UCSD-AML1 (cell line): ENCODE measurements at regions not wholly inside any gene's neighbourhood (a gene's known extent, or its start where the extent isn't known, plus 50 kb on each side); places are given as distances from the start of the nearest gene placed in this dataset.
"Not testable (repeated sequence)": the region's sequence is repeated elsewhere in the genome, so short reads cannot be mapped to it uniquely, and the experiment has no call there.

ENCODE experiments used
- DNase-seq: peaks from one replicate; lab custom pipeline; 2025; ENCODE audit not compliant: unreplicated experiment; lab: John Stamatoyannopoulos, UW

- no peak for DNase-seq
These were observed 266.4 kb downstream of the CXCL12 start for GRCh38 chr10:44118500-44118899.

DNA sequence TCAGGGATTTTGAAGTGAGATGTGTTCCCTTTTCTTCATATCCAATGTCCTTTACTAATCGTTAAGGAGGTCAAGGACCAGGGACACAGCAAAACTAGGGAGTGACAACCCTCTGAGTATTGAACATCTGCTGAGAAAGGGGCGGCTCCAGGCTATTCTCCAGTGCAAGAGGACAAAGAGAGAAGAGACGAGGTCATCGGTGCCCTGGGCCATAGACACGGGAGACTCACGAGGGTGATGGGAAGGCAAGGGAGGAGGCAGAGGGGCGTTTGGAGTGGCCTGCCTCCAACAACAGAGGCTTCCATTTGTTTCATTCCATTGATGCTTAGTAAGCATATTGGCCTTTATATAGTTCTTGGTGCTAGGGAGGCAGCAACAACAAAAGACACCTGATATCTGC, 268.4 kb downstream of the CXCL12 start:
- no peak for DNase-seq

DNA sequence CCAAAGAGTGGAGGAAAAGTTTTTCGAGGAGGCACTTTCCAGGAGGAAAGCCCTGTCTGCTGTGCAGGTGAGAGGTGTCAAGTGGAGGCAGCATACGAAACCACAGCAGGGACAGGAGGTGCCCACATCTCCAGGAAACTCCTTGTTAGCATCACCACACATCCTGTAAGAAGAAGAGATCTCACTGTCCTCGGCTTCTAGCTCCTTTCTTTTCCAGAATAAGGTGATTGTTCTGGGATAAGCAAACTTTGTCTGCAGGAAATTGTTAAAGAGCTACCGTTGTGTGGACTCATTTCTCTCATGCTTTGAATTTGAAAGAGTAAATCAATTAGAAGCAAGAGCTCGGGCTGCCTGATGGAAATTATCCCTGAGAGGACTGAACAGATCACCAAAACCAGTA, 269.4 kb downstream of the CXCL12 start:
- DNase-seq, result no peak

GRCh38 chr10:44114441-44114840, 270.5 kb downstream of the CXCL12 start:
- DNase-seq, result no peak

DNA sequence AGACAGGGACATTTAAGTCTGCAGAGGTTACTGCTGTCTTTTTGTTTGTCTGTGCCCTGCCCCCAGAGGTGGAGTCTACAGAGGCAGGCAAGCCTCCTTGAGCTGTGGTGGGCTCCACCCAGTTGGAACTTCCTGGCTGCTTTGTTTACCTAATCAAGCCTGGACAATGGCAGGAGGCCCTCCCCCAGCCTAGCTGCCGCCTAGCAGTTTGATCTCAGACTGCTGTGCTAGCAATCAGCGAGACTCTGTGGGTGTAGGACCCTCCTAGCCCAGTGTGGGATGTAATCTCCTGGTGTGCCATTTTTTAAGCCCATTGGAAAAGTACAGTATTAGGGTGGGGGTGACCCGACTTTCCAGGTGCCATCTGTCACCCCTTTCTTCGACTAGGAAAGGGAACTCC, 272.6 kb downstream of the CXCL12 start:
- DNase-seq, result not testable (repeated sequence)

DNA sequence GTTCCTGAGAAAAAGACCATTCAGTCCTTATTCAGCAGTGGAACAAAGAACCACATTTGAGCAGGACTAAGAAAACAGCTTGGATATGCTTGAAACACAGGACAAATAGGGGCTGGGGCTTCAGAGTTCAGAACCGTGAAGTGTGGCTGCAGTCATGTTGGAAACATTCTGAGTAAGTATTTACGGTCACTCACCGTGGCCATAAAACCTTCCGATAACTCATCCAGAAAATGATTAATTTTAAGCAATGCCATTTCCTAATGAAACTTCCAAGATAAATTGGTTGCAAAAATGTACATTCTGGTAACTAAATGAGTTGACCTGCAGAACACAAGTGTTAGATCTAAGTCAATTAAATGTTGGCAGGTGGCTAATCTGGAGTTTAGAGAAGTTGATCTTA, 279.2 kb downstream of the CXCL12 start:
- no peak for DNase-seq

DNA sequence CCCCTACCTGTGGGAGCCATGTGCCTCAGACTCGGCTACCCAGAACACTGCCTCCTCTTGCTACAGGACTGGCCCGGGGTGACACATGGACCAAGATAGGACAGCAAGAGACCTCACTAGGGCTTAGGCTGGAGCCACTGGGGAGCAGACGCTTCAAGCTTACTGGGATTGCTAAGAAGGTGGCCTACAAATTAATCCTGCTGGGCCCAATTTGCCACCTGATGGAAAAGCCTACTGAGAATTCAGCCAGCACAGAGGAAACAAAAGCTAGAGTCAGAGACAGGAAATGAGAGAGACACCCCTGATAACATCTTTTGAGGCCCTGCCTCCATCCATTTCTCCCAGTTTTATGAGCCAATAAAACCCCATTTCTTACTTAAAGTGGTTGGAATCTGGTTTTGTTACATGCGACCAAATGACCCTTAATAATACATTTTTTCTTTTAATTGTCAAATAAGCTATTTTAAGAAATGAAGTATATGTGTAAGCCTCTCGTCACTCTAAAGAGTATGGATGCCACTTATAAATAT, 282.1 kb downstream of the CXCL12 start:
- DNase-seq, result no peak

- DNase-seq, result no peak
These were observed 283.8 kb downstream of the CXCL12 start for GRCh38 chr10:44101082-44101481.

GRCh38 chr10:44099511-44099910, 285.4 kb downstream of the CXCL12 start:
- DNase-seq, result no peak

GRCh38 chr10:44096217-44096616, 288.7 kb downstream of the CXCL12 start:
- DNase-seq, result not testable (repeated sequence)

GRCh38 chr10:44089671-44090070, 295.2 kb downstream of the CXCL12 start:
- no peak for DNase-seq

DNA sequence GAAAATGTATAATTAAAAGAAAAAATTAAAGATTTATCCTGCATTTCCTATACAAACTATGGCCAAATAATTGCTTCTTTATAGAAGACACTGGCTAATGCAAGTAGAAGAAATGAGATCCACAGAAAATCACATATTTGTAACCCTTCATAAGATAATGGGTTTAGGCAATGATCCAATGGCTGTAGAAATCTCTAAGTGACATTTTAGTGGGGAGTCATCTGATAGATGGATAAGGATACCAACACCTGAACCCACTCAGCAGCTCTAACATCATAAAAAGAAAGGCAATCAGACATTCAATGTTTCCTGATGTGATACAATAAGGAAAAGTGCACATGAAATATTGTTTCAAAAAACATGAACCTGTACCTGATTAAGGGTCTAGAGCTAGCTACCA, 297.5 kb downstream of the CXCL12 start:
- no peak for DNase-seq

- no peak for DNase-seq
These were observed 301.0 kb downstream of the CXCL12 start for GRCh38 chr10:44083719-44084400.

DNA sequence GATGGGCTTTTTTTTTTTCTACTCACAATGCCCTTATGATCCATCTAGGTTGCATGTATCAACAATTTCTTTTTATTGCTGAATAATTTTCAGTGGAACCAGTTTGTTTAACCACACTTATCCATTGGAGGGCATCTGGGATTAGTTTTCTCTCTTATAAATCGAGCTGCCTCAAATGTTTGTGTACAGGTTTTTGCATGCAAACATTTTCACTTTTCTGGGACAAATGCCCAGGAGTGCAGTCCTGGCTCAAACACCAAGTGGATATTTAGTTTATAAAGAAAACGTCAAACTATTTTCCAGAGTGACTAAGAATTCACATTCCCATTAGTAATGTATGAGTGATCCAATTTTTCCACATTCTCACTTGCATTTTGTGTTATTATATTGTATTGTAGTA, 313.4 kb downstream of the CXCL12 start:
- DNase-seq, result no peak

DNA sequence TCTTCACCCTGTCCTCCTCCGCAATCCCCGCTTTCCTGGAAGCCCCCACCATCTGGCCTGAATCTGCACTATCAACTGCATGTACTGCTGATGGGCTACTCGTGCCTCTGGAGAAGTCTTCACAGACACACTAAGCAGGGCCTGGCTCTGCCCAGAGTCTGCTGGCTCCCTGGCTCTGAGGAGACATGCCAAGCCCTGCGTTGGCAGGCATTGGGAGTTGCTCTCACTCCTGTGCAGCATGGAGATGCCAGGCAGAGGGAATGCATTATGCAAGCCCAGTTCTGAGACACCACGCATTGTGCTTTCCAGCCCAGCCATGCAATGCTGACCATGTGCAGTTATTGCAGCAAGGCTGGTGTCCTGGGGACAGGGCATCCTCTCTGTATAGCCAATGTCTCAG, 314.6 kb downstream of the CXCL12 start:
- no peak for DNase-seq

GRCh38 chr10:44069573-44069972, 315.3 kb downstream of the CXCL12 start:
- DNase-seq, result no peak

GRCh38 chr10:44068716-44069482, 316.0 kb downstream of the CXCL12 start:
- DNase-seq, result no peak

- no peak for DNase-seq
These were observed 317.5 kb downstream of the CXCL12 start for GRCh38 chr10:44067432-44067831.

DNA sequence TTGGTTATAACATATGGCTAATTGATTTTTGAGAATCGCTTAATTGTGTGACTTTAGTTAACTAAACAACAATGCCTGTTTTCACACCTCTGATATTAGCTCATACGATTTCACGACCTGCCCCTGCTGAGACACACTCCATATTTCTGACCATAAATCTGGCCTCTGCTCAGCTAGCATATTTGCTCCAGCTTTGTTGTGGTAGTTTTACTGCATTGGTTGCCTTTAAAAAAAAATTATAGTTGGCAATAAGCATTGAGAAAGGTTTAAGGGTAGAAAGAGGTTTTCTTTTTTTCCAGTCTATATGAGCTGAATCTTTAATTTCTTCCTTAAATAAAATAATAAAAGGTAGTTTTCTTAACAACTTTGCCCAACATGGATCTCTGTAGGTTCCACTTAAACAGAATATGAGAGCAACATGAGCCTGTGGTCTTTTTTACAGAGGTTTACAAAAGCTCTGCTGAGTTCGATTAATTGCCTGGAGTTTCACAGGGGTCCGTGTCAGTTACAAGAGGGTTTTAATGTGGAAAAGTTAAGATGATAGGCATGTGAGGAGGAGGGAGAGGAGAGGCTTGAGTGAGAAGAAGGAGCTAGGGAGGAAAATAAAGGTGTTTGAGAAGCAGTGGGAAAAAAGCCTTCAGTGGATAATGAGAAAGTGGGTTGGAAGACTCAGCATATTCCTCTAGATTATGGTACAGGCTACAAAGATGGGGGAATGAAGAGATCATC, 318.2 kb downstream of the CXCL12 start:
- no peak for DNase-seq

DNA sequence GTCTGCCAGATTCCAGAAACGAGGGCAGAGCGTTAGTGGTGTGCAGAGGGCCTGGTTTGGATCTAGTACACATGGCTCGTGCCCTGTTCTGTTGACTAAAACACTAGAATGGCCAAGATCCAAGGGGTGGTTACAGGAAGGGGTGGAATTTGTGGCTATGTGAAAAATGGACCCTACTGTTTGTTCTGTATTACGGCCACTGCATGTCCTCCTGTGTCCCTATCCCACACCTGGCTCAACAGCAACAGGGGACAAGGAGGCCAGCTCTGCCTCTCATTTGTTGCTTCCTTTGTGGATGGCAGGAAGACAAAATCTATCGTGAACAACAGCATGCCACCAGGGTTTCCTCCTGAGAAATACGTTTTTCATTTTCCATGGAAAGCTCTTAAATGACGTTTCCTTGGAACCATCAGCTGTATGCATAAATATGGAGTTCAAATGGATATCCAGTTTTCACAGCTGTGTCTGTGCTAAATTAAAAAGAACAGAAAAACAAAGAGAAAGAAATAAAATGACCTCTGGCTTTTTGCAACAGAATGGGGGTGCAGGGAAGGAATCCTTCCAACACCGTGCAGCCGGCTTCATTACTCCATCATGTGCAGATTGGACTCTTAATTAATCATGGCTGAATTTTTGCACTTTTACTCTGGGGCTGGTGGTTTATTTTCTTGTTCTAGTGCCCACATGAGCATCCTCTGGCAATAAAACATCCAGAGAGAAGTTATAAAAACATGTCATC, 318.9 kb downstream of the CXCL12 start:
- DNase-seq, result no peak
